ENCODE measurements at regions not wholly inside any gene's neighbourhood (a gene's known extent, or its start where the extent isn't known, plus 50 kb on each side); places are given as distances from the start of the nearest gene placed in this dataset.

GRCh38 chr3:22617372-22617771 lies 585.8 kb upstream of the UBE2E2 start:
- H3K4me1 ChIP-seq (ENCODE audit: control insufficient read depth in 1 of 2, insufficient read depth in 2 of 2, low read length in 2 of 2) = no peaks in the 10 kb centered on the region
- H3K9me3 ChIP-seq (ENCODE audit: control insufficient read depth in 1 of 2, insufficient read depth in 1 of 2, low read depth in 1 of 2, low read length in 2 of 2) = peaks cover 0 to 6% of the 10 kb centered on the region in 2 experiments; a peak in 1 of 4 replicates
- H2AFZ ChIP-seq (ENCODE audit: low read depth, low read length, poor library complexity, severe bottlenecking) = no peak overlapping the region
- no peaks in the 10 kb centered on the region for H3K79me2 ChIP-seq (ENCODE audit: insufficient read depth, low read length)
- no peak overlapping the region for H3K27ac ChIP-seq (ENCODE audit: low read depth, low read length)
- no peak overlapping the region for H3K9ac ChIP-seq (ENCODE audit: low read length)
- intact Hi-C loops (cut with micrococcal nuclease) = no loop called here
- no peak for TF ChIP-seq SIN3A (IDR thresholded peaks at IDR 0.05; ENCODE audit: low read depth)
- TF ChIP-seq, protein P1, sequence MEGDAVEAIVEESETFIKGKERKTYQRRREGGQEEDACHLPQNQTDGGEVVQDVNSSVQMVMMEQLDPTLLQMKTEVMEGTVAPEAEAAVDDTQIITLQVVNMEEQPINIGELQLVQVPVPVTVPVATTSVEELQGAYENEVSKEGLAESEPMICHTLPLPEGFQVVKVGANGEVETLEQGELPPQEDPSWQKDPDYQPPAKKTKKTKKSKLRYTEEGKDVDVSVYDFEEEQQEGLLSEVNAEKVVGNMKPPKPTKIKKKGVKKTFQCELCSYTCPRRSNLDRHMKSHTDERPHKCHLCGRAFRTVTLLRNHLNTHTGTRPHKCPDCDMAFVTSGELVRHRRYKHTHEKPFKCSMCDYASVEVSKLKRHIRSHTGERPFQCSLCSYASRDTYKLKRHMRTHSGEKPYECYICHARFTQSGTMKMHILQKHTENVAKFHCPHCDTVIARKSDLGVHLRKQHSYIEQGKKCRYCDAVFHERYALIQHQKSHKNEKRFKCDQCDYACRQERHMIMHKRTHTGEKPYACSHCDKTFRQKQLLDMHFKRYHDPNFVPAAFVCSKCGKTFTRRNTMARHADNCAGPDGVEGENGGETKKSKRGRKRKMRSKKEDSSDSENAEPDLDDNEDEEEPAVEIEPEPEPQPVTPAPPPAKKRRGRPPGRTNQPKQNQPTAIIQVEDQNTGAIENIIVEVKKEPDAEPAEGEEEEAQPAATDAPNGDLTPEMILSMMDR (IDR thresholded peaks at IDR 0.05 in 2 of 3, conservative IDR thresholded peaks at IDR 0.05 in 1 of 3; ENCODE audit: borderline replicate concordance in 1 of 3, insufficient read depth in 1 of 3, low read depth in 2 of 3, low read length in 2 of 3) = no peak
- TF ChIP-seq, protein P2, sequence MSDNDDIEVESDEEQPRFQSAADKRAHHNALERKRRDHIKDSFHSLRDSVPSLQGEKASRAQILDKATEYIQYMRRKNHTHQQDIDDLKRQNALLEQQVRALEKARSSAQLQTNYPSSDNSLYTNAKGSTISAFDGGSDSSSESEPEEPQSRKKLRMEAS (IDR thresholded peaks at IDR 0.05) = no peak
- no peak for TF ChIP-seq ZNF274 (IDR thresholded peaks at IDR 0.05; ENCODE audit: low read depth, low read length)
- no peak for TF ChIP-seq CEBPB (IDR thresholded peaks at IDR 0.05; ENCODE audit: low read depth)
- no peak for TF ChIP-seq CBX3 (IDR thresholded peaks at IDR 0.05; ENCODE audit: low read depth)
- no peak for TF ChIP-seq EZH2 (IDR thresholded peaks at IDR 0.05)
- TF ChIP-seq, protein P3, sequence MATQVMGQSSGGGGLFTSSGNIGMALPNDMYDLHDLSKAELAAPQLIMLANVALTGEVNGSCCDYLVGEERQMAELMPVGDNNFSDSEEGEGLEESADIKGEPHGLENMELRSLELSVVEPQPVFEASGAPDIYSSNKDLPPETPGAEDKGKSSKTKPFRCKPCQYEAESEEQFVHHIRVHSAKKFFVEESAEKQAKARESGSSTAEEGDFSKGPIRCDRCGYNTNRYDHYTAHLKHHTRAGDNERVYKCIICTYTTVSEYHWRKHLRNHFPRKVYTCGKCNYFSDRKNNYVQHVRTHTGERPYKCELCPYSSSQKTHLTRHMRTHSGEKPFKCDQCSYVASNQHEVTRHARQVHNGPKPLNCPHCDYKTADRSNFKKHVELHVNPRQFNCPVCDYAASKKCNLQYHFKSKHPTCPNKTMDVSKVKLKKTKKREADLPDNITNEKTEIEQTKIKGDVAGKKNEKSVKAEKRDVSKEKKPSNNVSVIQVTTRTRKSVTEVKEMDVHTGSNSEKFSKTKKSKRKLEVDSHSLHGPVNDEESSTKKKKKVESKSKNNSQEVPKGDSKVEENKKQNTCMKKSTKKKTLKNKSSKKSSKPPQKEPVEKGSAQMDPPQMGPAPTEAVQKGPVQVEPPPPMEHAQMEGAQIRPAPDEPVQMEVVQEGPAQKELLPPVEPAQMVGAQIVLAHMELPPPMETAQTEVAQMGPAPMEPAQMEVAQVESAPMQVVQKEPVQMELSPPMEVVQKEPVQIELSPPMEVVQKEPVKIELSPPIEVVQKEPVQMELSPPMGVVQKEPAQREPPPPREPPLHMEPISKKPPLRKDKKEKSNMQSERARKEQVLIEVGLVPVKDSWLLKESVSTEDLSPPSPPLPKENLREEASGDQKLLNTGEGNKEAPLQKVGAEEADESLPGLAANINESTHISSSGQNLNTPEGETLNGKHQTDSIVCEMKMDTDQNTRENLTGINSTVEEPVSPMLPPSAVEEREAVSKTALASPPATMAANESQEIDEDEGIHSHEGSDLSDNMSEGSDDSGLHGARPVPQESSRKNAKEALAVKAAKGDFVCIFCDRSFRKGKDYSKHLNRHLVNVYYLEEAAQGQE (IDR thresholded peaks at IDR 0.05; ENCODE audit: low read depth) = no peak
- no peak for TF ChIP-seq POLR2A (IDR thresholded peaks at IDR 0.05; ENCODE audit: borderline replicate concordance, extremely low read depth, insufficient read depth, insufficient read length)
- no peak for TF ChIP-seq TCF7L2 (IDR thresholded peaks at IDR 0.05; ENCODE audit: borderline replicate concordance, extremely low read depth, insufficient read depth, insufficient read length)
- TF ChIP-seq RAD21 (IDR thresholded peaks at IDR 0.05; ENCODE audit: low read depth) = no peak
- TF ChIP-seq EGR1 (IDR thresholded peaks at IDR 0.05; ENCODE audit: low read depth) = no peak
- no peak for TF ChIP-seq POLR2AphosphoS5 (IDR thresholded peaks at IDR 0.05; ENCODE audit: low read depth, low read length)
- no peak for TF ChIP-seq ZFX (IDR thresholded peaks at IDR 0.05)
- TF ChIP-seq ELF1 (IDR thresholded peaks at IDR 0.05; ENCODE audit: borderline replicate concordance, low read depth) = no peak
- no peak for TF ChIP-seq SRF (IDR thresholded peaks at IDR 0.05; ENCODE audit: low read depth)
- no peak for TF ChIP-seq SP1 (IDR thresholded peaks at IDR 0.05; ENCODE audit: low read depth)
- BruUV-seq (replicated peaks) = no TSS peak
- POLR2A ChIA-PET = no interaction called here
- CTCF ChIA-PET = no interaction called here
- H3K4me2 ChIP-seq (ENCODE audit: low read length) = no peak overlapping the region
- RAD21 ChIA-PET (ENCODE audit: low non-redundant PET in 1 of 2, low total read pairs in 2 of 2, uncharacterized antibody in 2 of 2, unreplicated experiment in 2 of 2) = no interaction called here
- no peaks in the 10 kb centered on the region for H4K20me1 ChIP-seq (ENCODE audit: insufficient read depth)
- H3K4me3 ChIP-seq (replicated peaks in 1 of 2; ENCODE audit: low read depth in 1 of 2, low read length in 2 of 2) = no peak overlapping the region
- H3K9me2 ChIP-seq (ENCODE audit: insufficient read depth) = no peaks in the 10 kb centered on the region
- no peaks in the 10 kb centered on the region for H3K27me3 ChIP-seq (ENCODE audit: insufficient read depth, low read length)
- DNase-seq (ENCODE audit: low read depth, low spot score) = no peak
- ATAC-seq = no peak
- H3K36me3 ChIP-seq (ENCODE audit: control insufficient read depth in 1 of 2, insufficient read depth in 2 of 2, low read length in 2 of 2) = no peaks in the 10 kb centered on the region
